Cardiac fibroblast (primary cell): ENCODE measurements at regions not wholly inside any gene's neighbourhood (a gene's known extent, or its start where the extent isn't known, plus 50 kb on each side); places are given as distances from the start of the nearest gene placed in this dataset.
A peak's percentile ranks its signal among the peaks of the same experiment; 100 is the strongest.

Experiments
- DNase-seq, 2 donors: peaks; one replicate each; pipeline versions ENCODE4 v3.0.0 to v3.0.0-alpha.2; 2010; ENCODE audit warnings: low read depth in 2 of 2
- H3K4me3 ChIP-seq, 2 donors: replicated peaks in 1 of 2; 1 replicate in 1 of 2; 2 replicates in 1 of 2; pipeline ENCODE4 v1.5.1; 2011; ENCODE audit warnings: low read depth in 2 of 2, low read length in 2 of 2, mild to moderate bottlenecking in 2 of 2, moderate library complexity in 1 of 2
- CTCF ChIP-seq: IDR thresholded peaks from one replicate; pipeline ENCODE4 v1.5.1; 2011; ENCODE audit warnings: low read depth, mild to moderate bottlenecking, low read length, inconsistent platforms

DNA sequence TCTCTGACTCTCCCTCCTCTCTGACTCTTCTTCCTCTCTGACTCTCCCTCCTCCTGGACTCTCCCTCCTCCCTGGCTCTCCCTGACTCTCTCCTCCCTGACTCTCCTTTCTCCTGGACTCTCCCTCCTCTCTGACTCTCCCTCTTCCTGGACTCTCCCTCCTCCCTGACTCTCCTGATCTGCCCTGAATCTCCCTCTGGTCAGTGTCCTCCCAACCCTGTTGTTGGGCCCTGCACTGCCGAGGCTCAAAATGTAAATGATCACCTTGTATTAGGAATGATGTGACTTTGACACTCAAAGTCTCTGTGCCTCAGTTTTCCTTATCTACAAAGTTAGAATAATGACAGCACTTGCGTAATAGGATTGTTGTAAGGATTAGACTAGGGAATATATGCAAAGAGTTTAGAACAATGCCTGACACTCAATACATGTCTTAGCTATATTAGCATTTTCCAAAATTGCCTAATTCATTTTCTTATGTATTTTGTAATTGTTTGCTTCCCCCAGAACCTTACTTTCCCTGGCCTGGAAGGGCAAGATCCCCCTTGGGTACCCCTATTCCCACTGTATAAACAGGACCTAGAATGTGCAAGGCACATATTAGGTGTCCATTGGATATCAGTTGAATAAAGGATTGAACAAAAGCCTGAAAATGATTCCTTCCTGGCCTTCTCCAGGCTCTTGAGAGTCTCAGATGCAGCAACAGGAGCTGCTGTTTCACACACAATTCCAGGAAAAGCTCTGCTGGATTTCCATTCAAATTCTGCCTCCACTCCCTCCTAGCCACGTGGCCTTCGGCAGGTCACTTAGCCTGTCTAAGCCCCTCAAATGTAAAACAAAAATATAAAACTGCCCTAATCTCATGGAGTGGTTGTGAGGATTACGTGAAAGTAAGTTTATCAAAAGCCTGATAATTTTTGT lies 170.1 kb downstream of the INHBB start:
- H3K4me3 ChIP-seq: no peak overlapping the region
- DNase-seq: no peak
- TF ChIP-seq CTCF: no peak

DNA sequence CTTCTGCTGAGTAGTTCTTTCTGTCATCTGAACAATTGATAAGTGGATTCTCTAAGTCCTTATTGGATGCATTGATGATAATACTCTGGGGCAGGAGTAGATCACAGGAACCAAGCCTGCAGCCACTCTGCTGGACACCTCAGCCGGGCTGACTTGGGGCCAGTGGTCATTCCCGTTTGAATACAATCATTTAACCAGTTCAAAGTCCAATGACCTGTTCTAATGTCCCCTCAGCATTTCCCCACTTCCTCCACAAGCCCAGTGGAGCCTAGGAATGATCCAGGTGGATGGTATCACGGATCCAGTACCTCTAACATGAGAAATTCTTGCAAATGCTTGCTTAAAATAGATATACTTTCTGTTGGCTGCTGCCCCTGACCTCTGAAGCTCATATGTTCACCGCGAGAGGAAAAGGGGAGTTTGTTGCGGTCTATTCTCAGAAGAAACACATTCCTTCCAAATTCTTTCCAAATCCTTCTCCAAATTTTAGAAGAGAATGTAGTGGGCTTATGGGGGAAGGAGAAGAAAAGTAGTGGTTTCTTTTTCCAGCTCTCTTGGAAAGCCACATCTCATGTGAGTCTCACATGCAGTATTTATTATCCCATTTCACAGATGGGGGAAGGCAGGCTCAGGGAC lies 170.9 kb downstream of the INHBB start:
- H3K4me3 ChIP-seq: no peak overlapping the region
- DNase-seq: peak in 1 of 2 donors; percentile 44
- no peak for TF ChIP-seq CTCF

DNA sequence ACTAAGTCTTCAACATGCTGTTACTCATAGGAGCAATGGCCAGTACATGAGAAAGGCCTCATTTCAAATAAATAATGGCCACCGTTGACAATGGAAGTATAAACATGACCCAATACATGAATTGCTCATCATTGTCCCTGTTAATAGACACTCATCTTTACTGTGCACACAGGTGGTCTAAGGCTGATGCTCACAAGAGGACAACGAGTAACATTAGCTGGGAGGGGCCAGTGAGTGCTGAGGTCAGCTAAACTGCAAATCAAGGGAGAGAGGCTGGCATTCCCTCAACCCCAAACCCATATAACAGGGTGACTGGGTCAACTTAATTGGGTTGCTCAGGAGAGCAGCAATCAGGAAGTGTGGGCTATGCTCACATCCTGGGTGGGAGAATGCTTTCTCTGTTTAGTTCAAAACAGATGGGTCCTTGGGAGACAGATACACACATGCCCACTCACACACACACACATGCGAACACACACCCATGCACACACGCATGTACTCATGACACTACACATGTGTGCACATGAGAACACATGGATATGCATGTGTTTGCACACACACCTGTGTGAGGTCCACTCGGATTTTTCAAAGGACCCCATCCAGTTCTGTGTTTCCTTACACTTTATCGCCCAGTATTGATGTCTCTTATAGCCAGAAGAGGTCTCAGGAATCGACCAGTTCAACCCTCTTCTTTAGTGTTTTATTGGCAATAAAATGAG lies 172.0 kb downstream of the INHBB start:
- no peak for TF ChIP-seq CTCF
- DNase-seq: no peak
- no peak overlapping the region for H3K4me3 ChIP-seq

DNA sequence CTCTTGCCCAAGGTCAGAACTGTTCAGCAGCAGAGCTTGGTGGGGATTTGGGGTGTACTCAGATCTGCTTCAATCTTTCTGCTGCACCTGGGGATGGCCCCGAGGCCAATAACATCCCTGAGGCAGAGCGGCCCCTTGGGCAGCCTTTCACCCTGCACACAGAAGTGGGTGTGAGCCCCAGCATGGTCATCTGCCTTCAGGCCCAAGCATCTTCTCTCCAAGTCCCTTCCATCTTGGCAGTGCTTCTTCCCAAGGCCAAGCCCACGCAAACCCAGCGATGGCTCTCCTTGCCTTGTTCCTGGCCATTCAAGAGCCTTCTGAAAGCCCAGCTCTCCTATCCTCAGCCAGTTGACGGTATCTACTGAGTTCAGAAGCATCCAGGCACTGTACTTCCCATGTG lies 172.9 kb downstream of the INHBB start:
- TF ChIP-seq CTCF: no peak
- no peak overlapping the region for H3K4me3 ChIP-seq
- DNase-seq: no peak

DNA sequence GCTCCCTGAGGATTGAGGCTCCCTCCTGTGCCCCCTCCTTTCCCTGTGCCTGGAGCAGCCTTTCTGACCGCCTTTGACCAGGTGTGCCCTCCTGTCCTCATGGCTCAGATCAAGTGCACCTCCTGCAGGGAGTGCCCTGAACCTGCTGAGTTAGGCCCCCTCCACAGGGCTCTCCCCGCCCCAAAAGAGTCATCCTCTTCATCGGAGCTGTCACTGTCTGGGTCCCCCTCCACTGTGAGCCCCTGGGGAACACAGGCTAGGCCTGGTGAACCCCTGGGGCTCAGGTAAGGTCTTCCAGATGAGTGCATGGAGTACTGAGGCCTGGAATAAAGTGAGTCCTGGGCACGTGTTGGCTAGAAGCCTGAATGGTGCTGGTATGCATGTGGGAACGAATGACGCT lies 173.5 kb downstream of the INHBB start:
- TF ChIP-seq CTCF: no peak
- H3K4me3 ChIP-seq: no peak overlapping the region
- no peak for DNase-seq

DNA sequence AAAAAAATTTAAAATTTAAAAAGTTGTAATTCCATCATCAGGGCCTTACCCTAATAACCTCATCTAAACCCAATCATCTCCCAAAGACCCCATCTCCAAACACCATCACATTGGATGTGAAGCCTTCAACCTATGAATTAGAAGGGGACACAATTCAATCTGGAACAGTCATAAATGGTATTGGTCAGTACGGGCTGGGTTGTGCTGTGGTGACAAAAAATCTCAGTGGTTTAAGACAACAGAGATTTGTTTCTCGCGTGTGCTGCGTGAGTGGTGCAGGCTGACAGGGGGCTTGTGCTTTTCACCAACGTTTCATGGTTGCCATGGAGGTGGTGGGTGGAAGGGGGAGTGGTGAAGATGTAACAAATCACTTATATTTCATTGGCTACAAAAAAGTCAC lies 174.5 kb downstream of the INHBB start:
- TF ChIP-seq CTCF: no peak
- DNase-seq: no peak
- no peak overlapping the region for H3K4me3 ChIP-seq
